GM23338 (cell line): ENCODE measurements at regions not wholly inside any gene's neighbourhood (a gene's known extent, or its start where the extent isn't known, plus 50 kb on each side); places are given as distances from the start of the nearest gene placed in this dataset.

Experiments used
- ATAC-seq: fragments of 200-7000 bp; cut with Tn5 transposase; 3 replicates; pipeline ENCODE4 v1.9.1; 2020
- DNase-seq: peaks from one replicate; pipeline ENCODE4 v3.0.0-alpha.2; 2015; ENCODE audit warnings: low spot score
- H2AFZ ChIP-seq: fragments of 200-600 bp; sonication (generic); 2 replicates; pipeline ENCODE4 v1.8.0; 2016; ENCODE audit warnings: antibody characterized with exemption, mild to moderate bottlenecking, moderate library complexity
- H3F3A ChIP-seq: fragments of 200-600 bp; sonication (generic); replicated peaks from 2 replicates; pipeline ENCODE4 v1.8.0; 2017; ENCODE audit warnings: antibody characterized with exemption, mixed run types, low read depth
- H3K27ac ChIP-seq: fragments of 200-600 bp; sonication (generic); 2 replicates; pipeline ENCODE4 v1.6.1; 2016; ENCODE audit warnings: low read depth
- H3K27me3 ChIP-seq: fragments of 200-600 bp; sonication (generic); 2 replicates; pipeline ENCODE4 v1.8.0; 2016; ENCODE audit warnings: mild to moderate bottlenecking, mixed run types, moderate library complexity; ENCODE audit not compliant: insufficient read depth
- H3K36me3 ChIP-seq: fragments of 200-600 bp; sonication (generic); 2 replicates; pipeline ENCODE4 v1.8.0; 2016; ENCODE audit warnings: mild to moderate bottlenecking; ENCODE audit not compliant: insufficient read depth
- H3K4me1 ChIP-seq: fragments of 200-600 bp; sonication (generic); 2 replicates; pipeline ENCODE4 v1.8.0; 2016; ENCODE audit warnings: mild to moderate bottlenecking, moderate library complexity; ENCODE audit not compliant: insufficient read depth
- H3K4me2 ChIP-seq: fragments of 200-600 bp; sonication (generic); 2 replicates; pipeline ENCODE4 v1.7.1; 2017; ENCODE audit warnings: mixed run types
- H3K4me3 ChIP-seq: fragments of 200-600 bp; sonication (generic); 2 replicates; pipeline ENCODE4 v1.6.1; 2016; ENCODE audit warnings: mixed run types
- H3K79me2 ChIP-seq: fragments of 200-600 bp; sonication (generic); replicated peaks from 2 replicates; pipeline ENCODE4 v1.8.0; 2017; ENCODE audit warnings: mild to moderate bottlenecking; ENCODE audit not compliant: insufficient read depth
- H3K9me2 ChIP-seq: fragments of 200-600 bp; sonication (generic); 2 replicates; pipeline ENCODE4 v1.8.0; 2017; ENCODE audit not compliant: insufficient read depth
- H4K20me1 ChIP-seq: fragments of 200-600 bp; sonication (generic); replicated peaks from 2 replicates; pipeline ENCODE4 v1.8.0; 2017; ENCODE audit warnings: mild to moderate bottlenecking; ENCODE audit not compliant: insufficient read depth
- H3K27ac Mint-ChIP-seq: 2 replicates; pipeline ENCODE4 v1.8.0; 2020; ENCODE audit warnings: inconsistent platforms, mild to moderate bottlenecking, moderate library complexity, mixed read lengths
- H3K27me3 Mint-ChIP-seq: 3 replicates; pipeline ENCODE4 v1.8.0; 2022; ENCODE audit warnings: low read depth, mild to moderate bottlenecking, moderate library complexity, mixed read lengths, inconsistent platforms; ENCODE audit not compliant: insufficient read depth, poor library complexity
- H3K36me3 Mint-ChIP-seq: 3 replicates; pipeline ENCODE4 v1.8.0; 2021; ENCODE audit warnings: low read depth, mild to moderate bottlenecking, inconsistent platforms, moderate library complexity, mixed read lengths
- H3K4me1 Mint-ChIP-seq: 3 replicates; pipeline ENCODE4 v1.8.0; 2020; ENCODE audit warnings: mild to moderate bottlenecking, inconsistent platforms, mixed read lengths
- H3K4me3 Mint-ChIP-seq: 3 replicates; pipeline ENCODE4 v1.8.0; 2021; ENCODE audit warnings: moderate library complexity, mild to moderate bottlenecking, inconsistent platforms, mixed read lengths
- H3K9me3 Mint-ChIP-seq: 3 replicates; pipeline ENCODE4 v1.8.0; 2020; ENCODE audit warnings: moderate library complexity, mild to moderate bottlenecking, inconsistent platforms, mixed read lengths
- CREB1 ChIP-seq: fragments of 250-450 bp; sonication (Bioruptor Pico); IDR thresholded peaks from 2 replicates; pipeline ENCODE4 v1.5.0; 2020; ENCODE audit warnings: low read depth, mild to moderate bottlenecking, moderate library complexity
- EZH2 ChIP-seq: fragments of 200-600 bp; sonication (generic); IDR thresholded peaks from one replicate; pipeline ENCODE4 v1.8.0; 2017; ENCODE audit warnings: antibody characterized with exemption, mild to moderate bottlenecking, low read depth; ENCODE audit not compliant: unreplicated experiment
- EZH2phosphoT487 ChIP-seq: fragments of 200-600 bp; sonication (generic); IDR thresholded peaks from one replicate; pipeline ENCODE4 v1.8.1; 2018; ENCODE audit warnings: antibody characterized with exemption; ENCODE audit not compliant: unreplicated experiment
- JUNB ChIP-seq: IDR thresholded peaks from one replicate; pipeline ENCODE4 v1.6.1; 2016; ENCODE audit warnings: antibody characterized with exemption; ENCODE audit not compliant: unreplicated experiment
- NANOG ChIP-seq: IDR thresholded peaks from 2 replicates; pipeline ENCODE4 v1.6.1; 2016; ENCODE audit warnings: antibody characterized with exemption, borderline replicate concordance
- POLR2AphosphoS5 ChIP-seq: IDR thresholded peaks from 2 replicates; pipeline ENCODE4 v1.6.1; 2016; ENCODE audit warnings: antibody characterized with exemption, low read depth
- STAT1 ChIP-seq: IDR thresholded peaks from one replicate; pipeline ENCODE4 v1.6.1; 2016; ENCODE audit warnings: antibody characterized with exemption; ENCODE audit not compliant: unreplicated experiment
- ZNF114 ChIP-seq: fragments of 250-450 bp; sonication (Bioruptor Pico); IDR thresholded peaks from 2 replicates; pipeline ENCODE4 v1.5.0; 2020; ENCODE audit warnings: mild to moderate bottlenecking, moderate library complexity
- ZNF331 ChIP-seq: fragments of 250-450 bp; sonication (Bioruptor Pico); IDR thresholded peaks from 2 replicates; pipeline ENCODE4 v1.5.0; 2020; ENCODE audit warnings: low read depth, mild to moderate bottlenecking, moderate library complexity
- TF ChIP-seq, protein P1 (sequence below), 2 experiments: fragments of 200-600 bp in 1 of 2; sonication (generic) in 1 of 2; conservative IDR thresholded peaks; 2 replicates each; pipeline versions ENCODE4 v1.5.1 to v1.6.1; 2016 to 2017; ENCODE audit warnings: antibody characterized with exemption in 2 of 2, low read depth in 2 of 2, mild to moderate bottlenecking in 2 of 2, moderate library complexity in 1 of 2
- TF ChIP-seq, protein P2 (sequence below): IDR thresholded peaks from 2 replicates; pipeline ENCODE4 v1.6.1; 2016; ENCODE audit warnings: antibody characterized with exemption
- TF ChIP-seq, protein P3 (sequence below): fragments of 250-450 bp; sonication (Bioruptor Pico); IDR thresholded peaks from 2 replicates; pipeline ENCODE4 v1.5.0; 2020; ENCODE audit warnings: mild to moderate bottlenecking, moderate library complexity
- TF ChIP-seq, protein P4 (sequence below): IDR thresholded peaks from one replicate; pipeline ENCODE4 v1.6.1; 2018; ENCODE audit warnings: antibody characterized with exemption; ENCODE audit not compliant: unreplicated experiment

DNA sequence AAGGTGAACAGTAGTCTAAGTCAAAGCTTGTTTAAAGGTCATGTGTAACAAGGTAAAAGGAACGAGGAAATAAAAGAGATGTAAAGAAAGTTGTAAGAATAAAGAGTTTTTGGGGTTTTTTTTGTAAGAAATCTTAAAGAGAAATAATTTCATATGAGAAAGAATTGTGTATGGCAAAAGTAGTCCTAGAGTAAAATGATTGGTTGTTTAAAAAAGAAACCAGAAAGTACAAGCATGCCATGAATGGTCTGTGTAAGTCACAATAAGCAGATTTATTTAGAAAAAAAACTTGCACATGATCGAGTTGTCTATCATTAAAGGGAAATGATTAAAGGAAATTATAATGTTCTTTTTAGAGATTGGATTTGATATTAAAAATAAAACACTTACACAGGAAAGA, 172.6 kb upstream of the TUSC1 start:
- peak; percentile 13 for DNase-seq
- Histone ChIP-seq H2AFZ (no peak overlapping the region), H3F3A (no peaks in the 10 kb centered on the region), H3K36me3 (peaks cover 34% of the 10 kb centered on the region), H4K20me1 (no peaks in the 10 kb centered on the region), H3K79me2 (no peaks in the 10 kb centered on the region), H3K4me2 (no peak overlapping the region), H3K4me1 (no peaks in the 10 kb centered on the region), H3K4me3 (no peak overlapping the region), H3K27ac (no peak overlapping the region), H3K9me2 (peaks cover 4% of the 10 kb centered on the region; the same call in 1 of the 2 replicates), H3K27me3 (no peaks in the 10 kb centered on the region)
- no peak overlapping the region for H3K27ac Mint-ChIP-seq
- H3K4me3 Mint-ChIP-seq = no peak overlapping the region
- H3K9me3 Mint-ChIP-seq = peaks cover 79% of the 10 kb centered on the region
- peaks cover 2% of the 10 kb centered on the region for H3K27me3 Mint-ChIP-seq
- TF ChIP-seq, protein P1, sequence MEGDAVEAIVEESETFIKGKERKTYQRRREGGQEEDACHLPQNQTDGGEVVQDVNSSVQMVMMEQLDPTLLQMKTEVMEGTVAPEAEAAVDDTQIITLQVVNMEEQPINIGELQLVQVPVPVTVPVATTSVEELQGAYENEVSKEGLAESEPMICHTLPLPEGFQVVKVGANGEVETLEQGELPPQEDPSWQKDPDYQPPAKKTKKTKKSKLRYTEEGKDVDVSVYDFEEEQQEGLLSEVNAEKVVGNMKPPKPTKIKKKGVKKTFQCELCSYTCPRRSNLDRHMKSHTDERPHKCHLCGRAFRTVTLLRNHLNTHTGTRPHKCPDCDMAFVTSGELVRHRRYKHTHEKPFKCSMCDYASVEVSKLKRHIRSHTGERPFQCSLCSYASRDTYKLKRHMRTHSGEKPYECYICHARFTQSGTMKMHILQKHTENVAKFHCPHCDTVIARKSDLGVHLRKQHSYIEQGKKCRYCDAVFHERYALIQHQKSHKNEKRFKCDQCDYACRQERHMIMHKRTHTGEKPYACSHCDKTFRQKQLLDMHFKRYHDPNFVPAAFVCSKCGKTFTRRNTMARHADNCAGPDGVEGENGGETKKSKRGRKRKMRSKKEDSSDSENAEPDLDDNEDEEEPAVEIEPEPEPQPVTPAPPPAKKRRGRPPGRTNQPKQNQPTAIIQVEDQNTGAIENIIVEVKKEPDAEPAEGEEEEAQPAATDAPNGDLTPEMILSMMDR (conservative IDR thresholded peaks at IDR 0.05; ENCODE audit: low read depth in 2 of 2) = no peak
- TF ChIP-seq NANOG = no peak
- TF ChIP-seq STAT1 = no peak
- no peak for TF ChIP-seq EZH2phosphoT487
- TF ChIP-seq, protein P2, sequence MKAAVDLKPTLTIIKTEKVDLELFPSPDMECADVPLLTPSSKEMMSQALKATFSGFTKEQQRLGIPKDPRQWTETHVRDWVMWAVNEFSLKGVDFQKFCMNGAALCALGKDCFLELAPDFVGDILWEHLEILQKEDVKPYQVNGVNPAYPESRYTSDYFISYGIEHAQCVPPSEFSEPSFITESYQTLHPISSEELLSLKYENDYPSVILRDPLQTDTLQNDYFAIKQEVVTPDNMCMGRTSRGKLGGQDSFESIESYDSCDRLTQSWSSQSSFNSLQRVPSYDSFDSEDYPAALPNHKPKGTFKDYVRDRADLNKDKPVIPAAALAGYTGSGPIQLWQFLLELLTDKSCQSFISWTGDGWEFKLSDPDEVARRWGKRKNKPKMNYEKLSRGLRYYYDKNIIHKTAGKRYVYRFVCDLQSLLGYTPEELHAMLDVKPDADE = no peak
- TF ChIP-seq, protein P3, sequence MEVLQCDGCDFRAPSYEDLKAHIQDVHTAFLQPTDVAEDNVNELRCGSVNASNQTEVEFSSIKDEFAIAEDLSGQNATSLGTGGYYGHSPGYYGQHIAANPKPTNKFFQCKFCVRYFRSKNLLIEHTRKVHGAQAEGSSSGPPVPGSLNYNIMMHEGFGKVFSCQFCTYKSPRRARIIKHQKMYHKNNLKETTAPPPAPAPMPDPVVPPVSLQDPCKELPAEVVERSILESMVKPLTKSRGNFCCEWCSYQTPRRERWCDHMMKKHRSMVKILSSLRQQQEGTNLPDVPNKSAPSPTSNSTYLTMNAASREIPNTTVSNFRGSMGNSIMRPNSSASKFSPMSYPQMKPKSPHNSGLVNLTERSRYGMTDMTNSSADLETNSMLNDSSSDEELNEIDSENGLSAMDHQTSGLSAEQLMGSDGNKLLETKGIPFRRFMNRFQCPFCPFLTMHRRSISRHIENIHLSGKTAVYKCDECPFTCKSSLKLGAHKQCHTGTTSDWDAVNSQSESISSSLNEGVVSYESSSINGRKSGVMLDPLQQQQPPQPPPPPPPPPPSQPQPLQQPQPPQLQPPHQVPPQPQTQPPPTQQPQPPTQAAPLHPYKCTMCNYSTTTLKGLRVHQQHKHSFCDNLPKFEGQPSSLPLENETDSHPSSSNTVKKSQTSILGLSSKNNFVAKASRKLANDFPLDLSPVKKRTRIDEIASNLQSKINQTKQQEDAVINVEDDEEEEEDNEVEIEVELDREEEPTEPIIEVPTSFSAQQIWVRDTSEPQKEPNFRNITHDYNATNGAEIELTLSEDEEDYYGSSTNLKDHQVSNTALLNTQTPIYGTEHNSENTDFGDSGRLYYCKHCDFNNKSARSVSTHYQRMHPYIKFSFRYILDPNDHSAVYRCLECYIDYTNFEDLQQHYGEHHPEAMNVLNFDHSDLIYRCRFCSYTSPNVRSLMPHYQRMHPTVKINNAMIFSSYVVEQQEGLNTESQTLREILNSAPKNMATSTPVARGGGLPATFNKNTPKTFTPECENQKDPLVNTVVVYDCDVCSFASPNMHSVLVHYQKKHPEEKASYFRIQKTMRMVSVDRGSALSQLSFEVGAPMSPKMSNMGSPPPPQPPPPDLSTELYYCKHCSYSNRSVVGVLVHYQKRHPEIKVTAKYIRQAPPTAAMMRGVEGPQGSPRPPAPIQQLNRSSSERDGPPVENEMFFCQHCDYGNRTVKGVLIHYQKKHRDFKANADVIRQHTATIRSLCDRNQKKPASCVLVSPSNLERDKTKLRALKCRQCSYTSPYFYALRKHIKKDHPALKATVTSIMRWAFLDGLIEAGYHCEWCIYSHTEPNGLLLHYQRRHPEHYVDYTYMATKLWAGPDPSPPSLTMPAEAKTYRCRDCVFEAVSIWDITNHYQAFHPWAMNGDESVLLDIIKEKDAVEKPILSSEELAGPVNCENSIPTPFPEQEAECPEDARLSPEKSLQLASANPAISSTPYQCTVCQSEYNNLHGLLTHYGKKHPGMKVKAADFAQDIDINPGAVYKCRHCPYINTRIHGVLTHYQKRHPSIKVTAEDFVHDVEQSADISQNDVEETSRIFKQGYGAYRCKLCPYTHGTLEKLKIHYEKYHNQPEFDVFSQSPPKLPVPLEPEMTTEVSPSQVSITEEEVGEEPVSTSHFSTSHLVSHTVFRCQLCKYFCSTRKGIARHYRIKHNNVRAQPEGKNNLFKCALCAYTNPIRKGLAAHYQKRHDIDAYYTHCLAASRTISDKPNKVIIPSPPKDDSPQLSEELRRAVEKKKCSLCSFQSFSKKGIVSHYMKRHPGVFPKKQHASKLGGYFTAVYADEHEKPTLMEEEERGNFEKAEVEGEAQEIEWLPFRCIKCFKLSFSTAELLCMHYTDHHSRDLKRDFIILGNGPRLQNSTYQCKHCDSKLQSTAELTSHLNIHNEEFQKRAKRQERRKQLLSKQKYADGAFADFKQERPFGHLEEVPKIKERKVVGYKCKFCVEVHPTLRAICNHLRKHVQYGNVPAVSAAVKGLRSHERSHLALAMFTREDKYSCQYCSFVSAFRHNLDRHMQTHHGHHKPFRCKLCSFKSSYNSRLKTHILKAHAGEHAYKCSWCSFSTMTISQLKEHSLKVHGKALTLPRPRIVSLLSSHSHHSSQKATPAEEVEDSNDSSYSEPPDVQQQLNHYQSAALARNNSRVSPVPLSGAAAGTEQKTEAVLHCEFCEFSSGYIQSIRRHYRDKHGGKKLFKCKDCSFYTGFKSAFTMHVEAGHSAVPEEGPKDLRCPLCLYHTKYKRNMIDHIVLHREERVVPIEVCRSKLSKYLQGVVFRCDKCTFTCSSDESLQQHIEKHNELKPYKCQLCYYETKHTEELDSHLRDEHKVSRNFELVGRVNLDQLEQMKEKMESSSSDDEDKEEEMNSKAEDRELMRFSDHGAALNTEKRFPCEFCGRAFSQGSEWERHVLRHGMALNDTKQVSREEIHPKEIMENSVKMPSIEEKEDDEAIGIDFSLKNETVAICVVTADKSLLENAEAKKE = no peak
- TF ChIP-seq EZH2 = no peak
- TF ChIP-seq, protein P4, sequence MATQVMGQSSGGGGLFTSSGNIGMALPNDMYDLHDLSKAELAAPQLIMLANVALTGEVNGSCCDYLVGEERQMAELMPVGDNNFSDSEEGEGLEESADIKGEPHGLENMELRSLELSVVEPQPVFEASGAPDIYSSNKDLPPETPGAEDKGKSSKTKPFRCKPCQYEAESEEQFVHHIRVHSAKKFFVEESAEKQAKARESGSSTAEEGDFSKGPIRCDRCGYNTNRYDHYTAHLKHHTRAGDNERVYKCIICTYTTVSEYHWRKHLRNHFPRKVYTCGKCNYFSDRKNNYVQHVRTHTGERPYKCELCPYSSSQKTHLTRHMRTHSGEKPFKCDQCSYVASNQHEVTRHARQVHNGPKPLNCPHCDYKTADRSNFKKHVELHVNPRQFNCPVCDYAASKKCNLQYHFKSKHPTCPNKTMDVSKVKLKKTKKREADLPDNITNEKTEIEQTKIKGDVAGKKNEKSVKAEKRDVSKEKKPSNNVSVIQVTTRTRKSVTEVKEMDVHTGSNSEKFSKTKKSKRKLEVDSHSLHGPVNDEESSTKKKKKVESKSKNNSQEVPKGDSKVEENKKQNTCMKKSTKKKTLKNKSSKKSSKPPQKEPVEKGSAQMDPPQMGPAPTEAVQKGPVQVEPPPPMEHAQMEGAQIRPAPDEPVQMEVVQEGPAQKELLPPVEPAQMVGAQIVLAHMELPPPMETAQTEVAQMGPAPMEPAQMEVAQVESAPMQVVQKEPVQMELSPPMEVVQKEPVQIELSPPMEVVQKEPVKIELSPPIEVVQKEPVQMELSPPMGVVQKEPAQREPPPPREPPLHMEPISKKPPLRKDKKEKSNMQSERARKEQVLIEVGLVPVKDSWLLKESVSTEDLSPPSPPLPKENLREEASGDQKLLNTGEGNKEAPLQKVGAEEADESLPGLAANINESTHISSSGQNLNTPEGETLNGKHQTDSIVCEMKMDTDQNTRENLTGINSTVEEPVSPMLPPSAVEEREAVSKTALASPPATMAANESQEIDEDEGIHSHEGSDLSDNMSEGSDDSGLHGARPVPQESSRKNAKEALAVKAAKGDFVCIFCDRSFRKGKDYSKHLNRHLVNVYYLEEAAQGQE = no peak
- TF ChIP-seq CREB1 = no peak
- TF ChIP-seq ZNF114 (CRISPR knock-in tag) = no peak
- no peak for TF ChIP-seq POLR2AphosphoS5
- TF ChIP-seq ZNF331 (CRISPR knock-in tag) = no peak
- TF ChIP-seq JUNB = no peak
- H3K4me1 Mint-ChIP-seq = no peaks in the 10 kb centered on the region
- peaks cover 63% of the 10 kb centered on the region; the same call in 2 of the 3 replicates for H3K36me3 Mint-ChIP-seq
- no peak for ATAC-seq
